Limb (tissue), 2 donors: ENCODE measurements at regions not wholly inside any gene's neighbourhood (a gene's known extent, or its start where the extent isn't known, plus 50 kb on each side); places are given as distances from the start of the nearest gene placed in this dataset.
"Not testable (repeated sequence)": the region's sequence is repeated elsewhere in the genome, so short reads cannot be mapped to it uniquely, and the experiment has no call there.

Source experiments
- DNase-seq, 2 donors: peaks; one replicate each; pipeline ENCODE4 v3.0.0-alpha.2; 2016; ENCODE audit errors: extremely low spot score in 2 of 2

DNA sequence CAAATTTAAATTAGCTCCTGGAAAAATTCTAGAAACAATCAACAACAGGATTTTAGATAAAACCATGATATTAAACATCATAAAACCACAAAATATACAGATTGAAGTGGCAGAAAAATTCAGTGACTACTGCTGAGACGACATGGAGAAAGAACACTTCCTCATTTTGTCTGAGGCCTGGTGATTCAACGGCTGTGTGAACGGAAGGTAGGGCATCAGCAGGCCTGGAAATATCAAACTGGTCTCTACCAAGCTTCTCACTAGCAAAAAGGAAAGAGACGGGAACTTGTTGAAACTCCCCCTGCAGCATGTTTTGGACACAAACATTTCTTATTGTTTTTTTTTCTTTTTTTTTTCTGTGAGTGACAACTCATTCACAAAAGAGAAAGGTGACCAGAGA lies 58.0 kb upstream of the AHI1 start:
- DNase-seq = no peak

DNA sequence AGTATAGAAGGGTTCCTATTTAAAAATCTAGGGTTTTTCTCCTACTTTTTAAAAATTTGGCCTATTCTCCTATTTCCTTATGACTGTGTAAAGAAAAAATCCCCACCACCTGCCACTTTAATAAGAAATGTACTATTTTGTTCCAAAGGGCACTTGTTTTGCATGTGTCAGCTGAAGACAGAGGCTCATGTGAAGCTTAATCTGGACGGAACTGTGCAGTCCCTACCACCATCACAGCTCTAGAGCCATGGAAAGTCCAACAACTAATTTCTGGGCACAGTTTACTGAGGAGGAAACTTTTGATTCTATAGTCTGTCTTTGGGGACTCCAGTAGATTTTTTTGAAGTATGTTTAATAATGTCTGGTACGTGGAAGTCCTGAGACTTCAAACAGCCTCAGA lies 60.0 kb upstream of the AHI1 start:
- DNase-seq = no peak

GRCh38 chr6:135565605-135566004 lies 68.1 kb upstream of the AHI1 start:
- not testable (repeated sequence) for DNase-seq

DNA sequence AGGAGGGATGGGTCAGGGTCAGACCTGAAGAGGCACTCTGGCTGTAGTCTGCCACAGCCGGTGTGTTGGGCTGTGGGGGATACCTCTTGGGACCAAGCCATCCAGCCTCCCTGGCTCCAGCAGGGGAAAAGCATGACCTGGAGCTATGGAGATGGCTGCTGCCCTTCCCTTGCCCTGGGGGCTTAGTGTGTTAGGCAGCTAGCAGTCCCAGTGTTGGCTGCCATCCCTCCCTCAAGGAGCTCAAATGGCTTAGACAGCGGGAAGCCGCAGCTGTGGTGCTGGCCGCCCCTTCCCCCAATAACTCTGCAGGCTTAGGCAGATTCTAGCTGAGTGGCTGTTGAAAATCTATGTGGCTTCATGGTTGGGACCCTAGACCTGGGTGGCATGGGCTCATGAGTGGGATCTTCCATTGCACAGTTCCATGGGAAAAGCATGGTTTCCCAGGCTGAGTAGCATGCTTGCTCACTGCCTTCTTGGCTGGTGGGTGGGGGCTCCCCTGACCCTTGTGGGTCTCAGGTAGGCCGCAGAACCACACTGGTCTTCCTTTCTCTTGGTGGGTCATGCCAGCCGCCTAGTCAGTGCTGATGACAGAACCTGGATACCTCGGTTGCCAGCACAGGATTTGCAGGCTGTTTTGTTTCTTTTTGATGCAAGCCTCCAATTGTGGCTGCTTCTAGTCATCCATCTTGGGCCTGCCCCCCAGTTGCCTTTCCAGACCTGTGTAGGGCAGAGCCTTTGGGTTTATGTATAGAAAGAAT lies 69.0 kb upstream of the AHI1 start:
- DNase-seq = no peak

- DNase-seq = no peak
These were observed 70.0 kb upstream of the AHI1 start for GRCh38 chr6:135567375-135568083.

DNA sequence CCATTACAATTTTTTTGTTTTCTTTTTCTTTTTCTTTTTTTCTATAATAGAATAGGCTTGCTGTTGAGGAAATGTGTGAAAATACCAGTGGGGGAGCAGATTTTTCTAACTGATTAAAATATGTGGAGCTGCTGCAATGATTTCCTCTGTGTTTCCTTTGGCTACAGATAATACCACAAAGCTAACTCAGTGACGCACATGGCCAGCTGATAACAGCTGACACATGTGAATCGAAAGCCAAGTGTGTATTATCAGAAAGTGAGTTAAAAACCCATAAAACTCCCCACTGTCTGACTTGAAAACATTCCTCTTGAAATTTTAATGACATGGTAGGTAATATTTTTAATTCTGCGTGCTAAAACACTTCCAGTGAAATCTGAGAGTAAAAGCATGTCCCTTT lies 70.8 kb upstream of the AHI1 start:
- DNase-seq = peak in 1 of 2 donors; percentile 69

DNA sequence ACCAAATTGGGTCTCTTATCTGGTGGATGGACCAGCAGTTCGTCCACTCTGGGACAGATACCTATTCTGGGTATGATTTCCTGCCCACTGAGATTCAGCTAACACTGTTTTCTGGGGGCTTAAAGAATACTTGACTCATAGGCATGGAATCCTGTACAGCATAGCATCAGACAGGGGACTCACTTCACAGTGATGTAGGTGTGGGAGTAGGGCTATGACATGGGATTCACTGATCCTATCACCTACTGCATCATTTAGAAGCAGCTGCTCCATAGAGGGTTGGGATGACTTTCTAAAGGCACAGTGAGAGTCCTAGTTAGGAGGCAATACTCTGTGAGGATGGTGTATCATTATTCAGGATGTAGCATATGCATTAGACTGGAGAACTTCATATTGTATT lies 74.5 kb upstream of the AHI1 start:
- DNase-seq = no peak

DNA sequence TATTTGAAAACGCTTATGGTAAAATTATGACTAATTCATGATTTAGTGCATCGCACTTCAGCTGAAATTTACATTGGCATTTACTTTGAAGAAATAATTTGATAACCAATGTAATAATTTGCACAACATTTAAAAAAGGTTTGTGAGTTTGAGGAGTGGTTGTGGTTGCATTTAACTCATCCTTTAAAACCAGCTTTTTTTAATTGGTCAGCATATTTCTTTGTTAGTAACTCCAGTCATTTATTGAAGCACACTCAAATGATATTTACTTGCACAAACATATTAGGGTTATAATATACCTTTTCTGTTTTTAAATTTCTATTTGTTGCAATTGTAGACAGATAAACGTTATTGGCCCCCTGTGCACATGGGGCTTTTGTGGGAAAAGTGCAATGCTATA lies 78.1 kb upstream of the AHI1 start:
- no peak for DNase-seq

DNA sequence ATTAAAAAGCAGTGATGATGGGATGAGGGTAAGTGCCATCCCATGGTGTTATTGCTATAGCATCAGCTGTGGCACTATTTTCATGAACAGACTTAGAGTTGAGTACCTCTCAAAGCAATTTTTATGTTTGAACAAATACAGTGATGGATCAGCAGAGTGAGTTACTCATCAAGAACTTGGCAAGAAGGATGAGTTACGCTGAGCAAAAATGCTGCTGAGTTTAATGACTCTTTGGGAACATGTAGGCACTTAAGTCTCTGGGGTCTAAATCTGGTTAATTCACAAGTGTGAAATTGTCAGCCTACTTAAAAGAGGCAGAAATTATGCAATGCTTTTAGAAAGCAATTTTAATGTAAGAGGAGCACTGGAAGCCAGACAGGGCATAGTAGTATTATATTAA lies 78.5 kb upstream of the AHI1 start:
- no peak for DNase-seq

DNA sequence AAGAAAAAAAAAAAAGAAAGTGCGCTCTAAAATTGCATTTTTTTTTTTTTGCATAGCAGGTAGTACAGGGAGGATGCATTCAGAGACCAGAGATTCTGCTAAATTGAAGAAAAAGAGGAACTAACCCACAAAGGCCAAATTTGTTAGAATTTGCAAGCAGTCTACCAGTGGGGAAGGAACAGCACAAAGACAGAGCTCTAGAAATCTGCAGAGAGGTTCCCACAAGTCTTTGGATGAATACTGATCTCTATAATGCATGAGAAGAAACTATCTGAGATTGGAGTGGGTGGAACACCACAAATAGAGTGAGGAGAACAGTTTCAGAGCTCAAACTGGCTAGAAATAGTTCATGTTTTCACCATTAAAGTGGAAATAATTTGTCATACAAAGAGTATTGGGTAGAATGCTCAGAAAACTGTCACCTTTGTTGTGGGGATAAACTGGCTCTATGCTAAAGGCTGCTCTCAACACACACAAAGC lies 79.6 kb upstream of the AHI1 start:
- no peak for DNase-seq

GRCh38 chr6:135578976-135579375 lies 81.4 kb upstream of the AHI1 start:
- DNase-seq = no peak

- DNase-seq = no peak
These were observed 83.7 kb upstream of the AHI1 start for GRCh38 chr6:135581211-135581610.

DNA sequence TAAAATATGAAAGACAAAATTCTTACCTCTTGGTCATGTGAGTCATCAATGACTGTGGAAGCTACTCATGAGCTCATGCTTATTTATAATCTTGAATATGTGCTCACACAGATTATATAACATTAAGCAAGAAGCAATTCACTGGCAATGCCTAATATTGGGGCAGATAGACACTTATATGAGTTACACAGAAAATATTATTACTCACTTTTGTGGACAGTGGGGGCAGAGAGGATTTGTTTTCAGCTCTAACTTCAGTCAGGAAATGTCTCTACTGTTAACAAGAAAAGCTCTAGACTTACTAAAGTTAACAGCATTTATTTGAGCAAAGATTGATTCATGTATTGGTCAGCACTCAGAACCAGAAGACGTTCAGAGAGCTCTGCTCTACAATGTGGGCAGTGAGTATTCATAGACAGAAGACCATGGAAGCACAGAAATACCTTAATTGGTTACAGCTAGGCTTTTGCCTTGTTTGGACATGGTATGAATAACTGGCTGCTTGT lies 85.8 kb upstream of the AHI1 start:
- no peak for DNase-seq

- no peak for DNase-seq
These were observed 88.8 kb upstream of the AHI1 start for GRCh38 chr6:135586388-135586787.

GRCh38 chr6:135586844-135587243 lies 89.3 kb upstream of the AHI1 start:
- DNase-seq = no peak

DNA sequence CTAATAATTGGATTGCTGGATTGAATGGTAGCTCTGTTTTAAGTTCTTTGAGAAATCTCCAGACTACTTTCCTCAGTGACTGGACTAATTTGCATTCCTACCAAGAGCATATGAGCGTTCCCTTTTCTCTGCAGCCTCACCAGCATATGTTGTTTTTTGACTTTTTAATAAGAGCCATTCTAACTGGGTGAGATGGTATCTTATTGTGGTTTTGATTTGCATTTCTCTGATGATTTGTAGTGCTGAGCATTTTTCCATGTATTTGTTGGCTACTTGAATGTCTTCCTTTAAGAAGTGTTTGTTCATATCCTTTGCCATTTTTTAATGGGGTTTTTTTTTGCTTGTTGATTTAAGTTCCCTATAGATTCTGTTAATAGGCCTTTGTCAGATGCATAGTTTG lies 94.7 kb upstream of the AHI1 start:
- no peak for DNase-seq

DNA sequence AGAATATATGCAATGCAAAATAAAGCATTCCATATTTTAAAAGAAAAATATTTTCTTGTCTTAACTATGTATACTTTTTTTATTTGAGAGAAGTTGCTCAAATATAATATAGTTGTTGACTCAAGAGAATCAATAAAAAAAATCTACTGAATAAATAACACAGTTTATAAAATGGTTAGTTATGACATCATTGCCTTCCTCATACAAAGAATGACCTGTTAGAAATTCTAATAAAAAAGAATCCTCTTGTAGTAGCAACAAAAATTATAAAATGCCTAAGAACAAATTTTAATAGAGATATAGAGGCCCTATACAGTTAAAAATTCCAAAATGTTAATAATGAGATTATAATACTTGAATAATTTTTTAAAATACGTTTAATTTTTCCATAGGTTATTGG lies 96.5 kb upstream of the AHI1 start:
- DNase-seq = no peak

DNA sequence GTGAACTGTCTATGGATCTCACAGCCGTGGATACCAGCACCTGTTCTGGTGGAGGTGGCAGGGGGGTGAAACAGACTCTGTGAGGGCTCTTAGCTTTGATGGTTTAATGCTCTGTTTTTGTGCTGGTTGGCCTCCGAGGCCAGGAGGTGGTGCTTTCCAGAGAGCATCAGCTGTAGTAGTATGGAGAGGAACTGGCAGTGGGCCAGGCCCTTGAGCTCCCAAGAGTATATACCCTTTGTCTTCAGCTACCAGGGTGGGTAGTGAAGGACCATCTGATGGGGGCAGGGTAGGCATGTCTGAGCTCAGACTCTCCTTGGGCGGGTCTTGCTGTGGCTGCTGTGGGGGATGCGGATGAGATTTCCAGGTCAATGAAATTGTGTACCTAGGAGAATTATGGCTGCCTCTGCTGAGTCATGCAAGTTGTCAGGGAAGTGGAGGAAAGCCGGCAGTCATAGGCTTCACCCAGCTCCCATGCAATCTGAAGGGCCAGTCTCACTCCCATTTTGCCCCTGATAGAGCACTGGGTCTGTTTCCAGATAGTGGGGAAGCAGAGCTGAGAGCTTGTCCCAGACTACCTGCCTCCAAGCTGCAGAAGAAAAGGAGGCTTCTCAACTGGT lies 102.7 kb upstream of the AHI1 start:
- no peak for DNase-seq

- no peak for DNase-seq
These were observed 103.4 kb upstream of the AHI1 start for GRCh38 chr6:135600931-135601330.

- DNase-seq = no peak
These were observed 104.3 kb upstream of the AHI1 start for GRCh38 chr6:135601857-135602256.

DNA sequence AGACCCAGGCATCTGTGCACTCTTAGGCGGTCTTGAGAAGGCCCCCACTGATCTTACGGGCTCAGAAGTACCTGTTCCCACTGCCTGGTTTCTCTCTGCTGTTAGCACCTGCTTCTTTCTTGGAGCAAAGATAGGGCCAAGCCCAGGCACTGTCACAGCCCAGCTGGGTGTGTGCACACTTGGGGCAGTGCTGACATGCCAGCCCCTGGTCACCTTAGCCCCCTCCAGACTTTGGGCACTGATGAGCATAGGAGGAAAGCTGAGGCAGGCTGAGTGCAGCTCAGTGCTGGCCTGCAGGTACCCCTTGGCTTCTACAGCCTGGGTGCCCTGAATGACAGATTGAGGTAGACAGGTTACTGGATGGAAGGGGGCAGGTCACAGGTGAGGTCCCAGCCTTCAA lies 105.7 kb upstream of the AHI1 start:
- no peak for DNase-seq

DNA sequence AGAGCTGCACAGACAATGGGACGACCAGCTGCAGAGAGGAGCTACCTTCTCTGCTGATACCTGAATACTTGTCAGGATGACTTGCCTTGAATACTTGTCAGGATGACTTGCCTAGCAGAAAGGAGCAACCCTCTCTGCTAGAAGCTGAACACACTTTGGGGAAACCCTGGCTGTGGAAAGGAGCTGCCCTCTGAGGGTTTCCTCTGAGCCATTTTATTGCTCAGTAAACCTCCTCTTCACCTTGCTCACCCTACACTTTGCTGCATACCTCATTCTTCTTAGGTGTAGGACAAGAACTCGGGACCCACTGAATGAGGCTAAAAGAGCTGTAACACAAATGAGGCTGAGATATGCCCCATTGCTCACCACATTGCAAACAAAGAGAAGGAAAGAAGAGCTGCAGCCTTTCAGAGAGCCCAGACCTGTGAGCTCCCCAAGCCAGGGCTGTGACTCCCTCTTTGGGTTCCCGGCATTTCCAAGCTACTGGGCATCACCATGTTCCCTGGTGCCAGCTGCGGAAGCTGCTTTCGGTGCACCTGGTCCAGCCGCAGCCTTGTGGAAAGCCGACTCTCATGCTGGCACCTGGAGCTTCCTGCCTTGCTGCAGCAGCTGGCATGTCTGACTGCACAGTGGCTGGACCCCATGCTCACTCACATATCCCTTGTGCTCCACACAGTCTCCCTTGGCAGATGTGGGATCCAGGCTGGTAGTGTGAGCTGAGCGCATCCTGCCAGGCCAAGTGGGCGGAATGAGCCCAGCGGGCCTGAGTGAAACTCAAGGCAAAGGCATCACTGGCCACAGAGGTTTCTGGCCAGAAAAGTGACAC lies 106.7 kb upstream of the AHI1 start:
- no peak for DNase-seq
